ENCODE measurements at regions not wholly inside any gene's neighbourhood (a gene's known extent, or its start where the extent isn't known, plus 50 kb on each side); places are given as distances from the start of the nearest gene placed in this dataset.

DNA sequence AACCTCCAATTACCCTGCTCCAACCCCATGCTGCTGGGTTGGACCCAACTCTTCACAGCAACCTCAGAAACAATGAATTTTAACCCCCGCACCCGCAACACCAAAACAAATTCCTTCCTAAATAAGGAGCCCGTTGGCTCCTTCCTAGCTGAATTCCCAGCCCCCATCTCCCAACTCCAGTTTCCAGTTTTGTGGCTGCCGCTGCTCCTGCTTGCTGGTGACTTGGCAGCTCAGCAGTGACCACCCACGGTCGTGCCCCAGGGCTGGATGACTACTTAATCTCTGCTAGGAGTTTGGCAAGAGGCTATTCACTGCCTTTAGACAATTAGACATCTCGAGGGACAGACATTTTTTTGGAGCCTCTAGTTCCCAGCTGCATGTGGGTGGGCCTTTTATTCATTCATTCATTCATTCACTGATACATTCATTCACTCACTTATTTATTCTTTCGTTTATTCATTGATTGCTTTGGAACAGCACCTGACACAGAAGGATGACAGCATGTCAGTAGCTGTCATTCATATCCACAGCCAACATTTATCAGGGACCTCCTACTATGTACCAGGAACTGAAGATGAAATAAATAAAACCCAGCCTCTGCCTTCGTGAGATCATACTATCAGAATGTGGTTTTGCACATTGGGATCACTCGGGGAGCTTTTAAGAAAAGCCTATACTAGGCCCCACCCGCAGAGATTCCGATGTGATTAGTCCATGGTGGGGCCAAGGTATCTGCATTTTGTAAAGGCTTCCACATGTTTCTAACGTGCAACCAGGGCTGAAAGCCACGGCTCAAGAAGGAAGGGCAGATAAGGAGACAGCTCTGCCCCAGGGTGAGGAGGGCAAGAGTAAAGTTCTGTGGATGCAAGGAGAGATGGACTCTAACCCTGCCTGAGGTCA lies 256.5 kb downstream of the SHQ1 start:
- TF ChIP-seq, protein P1, sequence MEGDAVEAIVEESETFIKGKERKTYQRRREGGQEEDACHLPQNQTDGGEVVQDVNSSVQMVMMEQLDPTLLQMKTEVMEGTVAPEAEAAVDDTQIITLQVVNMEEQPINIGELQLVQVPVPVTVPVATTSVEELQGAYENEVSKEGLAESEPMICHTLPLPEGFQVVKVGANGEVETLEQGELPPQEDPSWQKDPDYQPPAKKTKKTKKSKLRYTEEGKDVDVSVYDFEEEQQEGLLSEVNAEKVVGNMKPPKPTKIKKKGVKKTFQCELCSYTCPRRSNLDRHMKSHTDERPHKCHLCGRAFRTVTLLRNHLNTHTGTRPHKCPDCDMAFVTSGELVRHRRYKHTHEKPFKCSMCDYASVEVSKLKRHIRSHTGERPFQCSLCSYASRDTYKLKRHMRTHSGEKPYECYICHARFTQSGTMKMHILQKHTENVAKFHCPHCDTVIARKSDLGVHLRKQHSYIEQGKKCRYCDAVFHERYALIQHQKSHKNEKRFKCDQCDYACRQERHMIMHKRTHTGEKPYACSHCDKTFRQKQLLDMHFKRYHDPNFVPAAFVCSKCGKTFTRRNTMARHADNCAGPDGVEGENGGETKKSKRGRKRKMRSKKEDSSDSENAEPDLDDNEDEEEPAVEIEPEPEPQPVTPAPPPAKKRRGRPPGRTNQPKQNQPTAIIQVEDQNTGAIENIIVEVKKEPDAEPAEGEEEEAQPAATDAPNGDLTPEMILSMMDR (IDR thresholded peaks at IDR 0.05; ENCODE audit: low read length, missing control alignments): no peak
- peak; percentile 56 for DNase-seq (ENCODE audit: low read depth)
- no peak overlapping the region for H3K4me3 ChIP-seq (replicated peaks; ENCODE audit: low read depth, low read length)

DNA sequence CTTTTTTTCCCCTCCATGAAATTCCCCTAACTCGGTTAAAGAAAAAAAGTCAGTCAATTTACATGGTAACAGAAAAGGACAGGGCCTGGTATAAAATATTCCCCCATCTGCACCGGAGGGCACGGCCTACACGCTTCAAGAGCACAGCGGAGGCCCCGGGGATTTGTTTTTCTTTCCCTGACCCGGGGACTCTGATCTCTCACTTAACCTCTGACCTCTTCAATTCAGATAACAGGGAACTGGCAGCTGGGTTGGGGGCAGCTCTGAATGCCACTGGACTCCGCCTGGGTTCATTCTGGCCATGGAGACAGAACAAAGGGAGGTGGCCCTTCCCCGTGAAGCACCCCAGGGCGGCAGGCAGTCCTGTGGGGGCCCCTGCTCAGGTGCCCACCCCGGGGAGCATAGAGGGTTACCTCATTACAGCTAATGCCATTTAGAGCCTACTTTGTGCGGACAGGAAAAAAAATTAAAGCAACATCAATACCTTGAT lies 257.5 kb downstream of the SHQ1 start:
- DNase-seq (ENCODE audit: low read depth): no peak
- TF ChIP-seq, protein P1 (IDR thresholded peaks at IDR 0.05; ENCODE audit: low read length, missing control alignments): no peak
- H3K4me3 ChIP-seq (replicated peaks; ENCODE audit: low read depth, low read length): no peak overlapping the region

DNA sequence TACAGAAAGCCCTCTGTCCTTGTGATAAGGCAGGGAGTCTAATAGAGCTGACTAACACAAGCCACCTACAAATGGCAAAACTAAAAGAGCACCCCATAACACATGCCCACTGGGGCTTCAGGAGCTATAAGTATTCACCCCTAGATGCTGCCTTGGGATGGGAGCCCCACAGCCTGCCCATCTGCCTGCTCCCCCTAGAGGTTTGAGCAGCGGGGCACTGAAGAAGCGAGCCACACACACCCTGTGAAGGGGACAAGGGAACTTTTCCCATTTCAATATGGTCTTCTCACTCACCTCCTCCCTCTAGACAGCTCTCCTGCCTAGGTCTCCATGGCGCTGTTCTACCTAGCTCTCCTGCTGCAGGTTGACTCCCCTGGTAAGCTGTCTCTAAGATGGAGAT lies 261.0 kb downstream of the SHQ1 start:
- TF ChIP-seq, protein P1 (IDR thresholded peaks at IDR 0.05; ENCODE audit: low read length, missing control alignments): no peak
- H3K4me3 ChIP-seq (replicated peaks; ENCODE audit: low read depth, low read length): no peak overlapping the region
- DNase-seq (ENCODE audit: low read depth): no peak

DNA sequence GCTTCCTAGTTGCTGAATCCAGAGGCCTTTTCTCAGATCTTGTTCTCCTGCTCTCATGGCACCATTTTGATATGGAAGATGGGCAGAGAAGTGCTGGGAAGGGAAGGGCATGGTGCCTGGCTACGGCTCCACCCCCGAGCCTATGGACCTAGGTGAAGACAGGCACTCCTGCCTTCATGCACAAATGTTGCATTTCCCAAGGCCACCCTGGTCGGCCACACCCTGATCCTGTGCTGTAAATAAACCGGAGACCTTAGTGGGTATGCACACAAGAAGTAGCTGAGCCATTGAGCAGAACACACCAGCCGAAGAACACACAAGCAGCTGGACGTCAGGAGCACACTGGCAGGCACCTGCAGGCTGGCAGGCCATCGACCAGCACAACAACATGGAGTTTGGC lies 261.6 kb downstream of the SHQ1 start:
- DNase-seq (ENCODE audit: low read depth): no peak
- TF ChIP-seq, protein P1 (IDR thresholded peaks at IDR 0.05; ENCODE audit: low read length, missing control alignments): no peak
- H3K4me3 ChIP-seq (replicated peaks; ENCODE audit: low read depth, low read length): no peak overlapping the region

DNA sequence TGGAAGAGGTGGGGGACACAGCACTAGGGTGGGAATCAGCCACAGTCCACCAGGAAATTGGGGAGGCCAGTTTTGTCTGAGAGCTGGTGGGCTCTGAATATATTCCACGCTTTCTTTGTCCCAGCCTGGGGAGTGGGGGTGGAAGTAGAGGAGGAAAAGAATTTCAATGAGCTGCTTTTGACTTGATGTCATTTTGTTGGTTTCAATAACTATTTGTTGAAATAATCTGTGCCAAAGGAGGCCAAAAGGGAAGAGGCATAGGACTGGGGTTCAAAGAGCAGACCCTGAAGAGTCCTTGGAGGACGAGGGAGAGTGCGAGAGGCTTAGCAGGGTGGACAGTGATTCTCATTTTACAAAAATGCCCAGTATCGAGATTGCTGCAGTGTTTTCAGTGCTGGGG lies 262.3 kb downstream of the SHQ1 start:
- TF ChIP-seq, protein P1 (IDR thresholded peaks at IDR 0.05; ENCODE audit: low read length, missing control alignments): no peak
- no peak for DNase-seq (ENCODE audit: low read depth)
- H3K4me3 ChIP-seq (replicated peaks; ENCODE audit: low read depth, low read length): no peak overlapping the region

DNA sequence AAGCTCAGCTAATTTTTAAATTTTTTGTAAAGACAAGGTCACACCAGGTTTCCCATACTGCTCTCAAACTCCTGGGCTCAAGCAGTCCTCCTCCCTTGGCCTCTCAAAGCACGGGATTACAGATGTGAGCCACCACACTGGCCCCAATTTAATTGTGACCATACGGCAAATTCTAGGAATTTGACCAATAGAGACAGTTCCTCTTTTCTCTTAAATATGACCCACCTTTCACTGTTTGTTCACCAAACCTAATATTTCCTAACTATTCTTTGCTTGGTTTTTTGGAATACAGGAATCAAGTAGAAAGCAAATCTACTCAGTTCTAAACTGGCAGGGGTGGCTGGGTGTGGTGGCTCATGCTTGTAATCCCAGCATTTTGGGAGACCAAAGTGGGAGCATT lies 264.0 kb downstream of the SHQ1 start:
- no peak for DNase-seq (ENCODE audit: low read depth)
- TF ChIP-seq, protein P1 (IDR thresholded peaks at IDR 0.05; ENCODE audit: low read length, missing control alignments): no peak

More for the DNA sequence above, 264.0 kb downstream of the SHQ1 start:
- H3K4me3 ChIP-seq (replicated peaks; ENCODE audit: low read depth, low read length): no peak overlapping the region

Measured in fibroblast of pulmonary artery (primary cell).